ENCODE measurements at regions not wholly inside any gene's neighbourhood (a gene's known extent, or its start where the extent isn't known, plus 50 kb on each side); places are given as distances from the start of the nearest gene placed in this dataset.

GRCh38 chr12:127667131-127667685 lies 599.8 kb upstream of the TMEM132C start:
- no peak for TF ChIP-seq EZH2 (IDR thresholded peaks at IDR 0.05; ENCODE audit: insufficient read depth, poor library complexity, severe bottlenecking)
- no peak for TF ChIP-seq EZH2phosphoT487 (IDR thresholded peaks at IDR 0.05; ENCODE audit: insufficient read depth, low read depth)

All from GM23248 (cell line).